Neural progenitor cell (in vitro differentiated cells): ENCODE measurements at regions not wholly inside any gene's neighbourhood (a gene's known extent, or its start where the extent isn't known, plus 50 kb on each side); places are given as distances from the start of the nearest gene placed in this dataset.
"Not testable (repeated sequence)": the region's sequence is repeated elsewhere in the genome, so short reads cannot be mapped to it uniquely, and the experiment has no call there.

Experiments used
- DNase-seq: peaks from one replicate; pipeline ENCODE4 v3.0.0-alpha.2; 2016; ENCODE audit warnings: low spot score
- H2AFZ ChIP-seq: fragments of 200-600 bp; sonication (generic); replicated peaks from 2 replicates; pipeline ENCODE4 v1.6.1; 2016; ENCODE audit warnings: antibody characterized with exemption
- H3F3A ChIP-seq: fragments of 200-600 bp; sonication (generic); 2 replicates; pipeline ENCODE4 v1.6.1; 2016; ENCODE audit warnings: antibody characterized with exemption, low read depth
- H3K27ac ChIP-seq: fragments of 200-600 bp; sonication (generic); 2 replicates; pipeline ENCODE4 v1.5.1; 2016; ENCODE audit warnings: mild to moderate bottlenecking
- H3K27me3 ChIP-seq: fragments of 200-600 bp; sonication (generic); 2 replicates; pipeline ENCODE4 v1.6.1; 2016; ENCODE audit warnings: mild to moderate bottlenecking, moderate library complexity
- H3K36me3 ChIP-seq: fragments of 200-600 bp; sonication (generic); 2 replicates; pipeline ENCODE4 v1.5.1; 2016
- H3K4me1 ChIP-seq: fragments of 200-600 bp; sonication (generic); 2 replicates; pipeline ENCODE4 v1.6.1; 2016; ENCODE audit warnings: mixed run types
- H3K4me2 ChIP-seq: fragments of 200-600 bp; sonication (generic); 2 replicates; pipeline ENCODE4 v1.6.1; 2016
- H3K4me3 ChIP-seq: fragments of 200-600 bp; sonication (generic); 2 replicates; pipeline ENCODE4 v1.5.1; 2016
- H3K79me2 ChIP-seq: fragments of 200-600 bp; sonication (generic); 2 replicates; pipeline ENCODE4 v1.6.1; 2016; ENCODE audit warnings: low read depth
- H3K9ac ChIP-seq: fragments of 200-600 bp; sonication (generic); 2 replicates; pipeline ENCODE4 v1.6.1; 2016
- H3K9me3 ChIP-seq: fragments of 200-600 bp; sonication (generic); 2 replicates; pipeline ENCODE4 v1.5.1; 2016; ENCODE audit warnings: low read depth
- H4K20me1 ChIP-seq: fragments of 200-600 bp; sonication (generic); 2 replicates; pipeline ENCODE4 v1.6.1; 2016; ENCODE audit warnings: low read depth
- H3K27ac Mint-ChIP-seq: 3 replicates; pipeline ENCODE4 v1.8.0; 2021; ENCODE audit warnings: mixed read lengths
- H3K27me3 Mint-ChIP-seq: 2 replicates; pipeline ENCODE4 v1.8.0; 2022; ENCODE audit warnings: low read depth, mild to moderate bottlenecking, inconsistent platforms, moderate library complexity, mixed read lengths; ENCODE audit not compliant: insufficient read depth
- H3K36me3 Mint-ChIP-seq: 3 replicates; pipeline ENCODE4 v1.8.0; 2021; ENCODE audit warnings: mixed read lengths
- H3K4me1 Mint-ChIP-seq: 3 replicates; pipeline ENCODE4 v1.8.0; 2021; ENCODE audit warnings: mixed read lengths
- H3K4me3 Mint-ChIP-seq: 3 replicates; pipeline ENCODE4 v1.8.0; 2021; ENCODE audit warnings: mild to moderate bottlenecking, moderate library complexity, mixed read lengths
- H3K9me3 Mint-ChIP-seq: 3 replicates; pipeline ENCODE4 v1.8.0; 2020; ENCODE audit warnings: mixed read lengths
- EZH2 ChIP-seq: fragments of 200-600 bp; sonication (generic); IDR thresholded peaks from 2 replicates; pipeline ENCODE4 v1.6.1; 2017; ENCODE audit warnings: antibody characterized with exemption, mild to moderate bottlenecking, moderate library complexity
- EZH2phosphoT487 ChIP-seq: fragments of 200-600 bp; sonication (generic); IDR thresholded peaks from 2 replicates; pipeline ENCODE4 v1.6.1; 2017; ENCODE audit warnings: antibody characterized with exemption
- TF ChIP-seq, protein P1 (sequence below): fragments of 200-600 bp; sonication (generic); IDR thresholded peaks from 2 replicates; pipeline ENCODE4 v1.5.1; 2017; ENCODE audit warnings: antibody characterized with exemption, mild to moderate bottlenecking

DNA sequence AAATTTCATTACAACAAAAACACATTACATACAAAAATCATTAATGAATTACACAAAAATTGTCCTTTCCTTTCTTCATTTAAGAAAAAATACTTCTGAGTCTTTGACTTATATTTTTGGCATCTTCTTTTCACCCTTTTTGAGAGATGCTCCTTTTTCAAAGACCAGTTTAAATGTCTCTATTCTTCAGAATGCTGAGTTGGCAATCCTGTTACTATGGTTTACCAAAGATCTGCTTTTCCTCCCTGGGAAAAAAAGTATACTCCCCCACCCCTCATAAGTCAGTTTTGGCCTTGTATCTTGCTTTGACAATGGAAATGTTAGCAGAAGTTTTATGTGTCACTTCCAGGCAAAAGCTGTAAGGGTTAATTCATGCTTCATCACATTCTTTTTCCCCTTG, 198.4 kb upstream of the GRM3 start:
- TF ChIP-seq EZH2phosphoT487, result no peak
- no peak for TF ChIP-seq EZH2
- TF ChIP-seq, protein P1, sequence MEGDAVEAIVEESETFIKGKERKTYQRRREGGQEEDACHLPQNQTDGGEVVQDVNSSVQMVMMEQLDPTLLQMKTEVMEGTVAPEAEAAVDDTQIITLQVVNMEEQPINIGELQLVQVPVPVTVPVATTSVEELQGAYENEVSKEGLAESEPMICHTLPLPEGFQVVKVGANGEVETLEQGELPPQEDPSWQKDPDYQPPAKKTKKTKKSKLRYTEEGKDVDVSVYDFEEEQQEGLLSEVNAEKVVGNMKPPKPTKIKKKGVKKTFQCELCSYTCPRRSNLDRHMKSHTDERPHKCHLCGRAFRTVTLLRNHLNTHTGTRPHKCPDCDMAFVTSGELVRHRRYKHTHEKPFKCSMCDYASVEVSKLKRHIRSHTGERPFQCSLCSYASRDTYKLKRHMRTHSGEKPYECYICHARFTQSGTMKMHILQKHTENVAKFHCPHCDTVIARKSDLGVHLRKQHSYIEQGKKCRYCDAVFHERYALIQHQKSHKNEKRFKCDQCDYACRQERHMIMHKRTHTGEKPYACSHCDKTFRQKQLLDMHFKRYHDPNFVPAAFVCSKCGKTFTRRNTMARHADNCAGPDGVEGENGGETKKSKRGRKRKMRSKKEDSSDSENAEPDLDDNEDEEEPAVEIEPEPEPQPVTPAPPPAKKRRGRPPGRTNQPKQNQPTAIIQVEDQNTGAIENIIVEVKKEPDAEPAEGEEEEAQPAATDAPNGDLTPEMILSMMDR, result no peak
- H3K27me3 ChIP-seq, result no peaks in the 10 kb centered on the region
- H3K4me3 Mint-ChIP-seq, result no peak overlapping the region
- H3K9me3 ChIP-seq, result no peaks in the 10 kb centered on the region
- no peak overlapping the region for H3K27ac Mint-ChIP-seq
- no peak for DNase-seq
- H3K4me2 ChIP-seq, result no peak overlapping the region
- no peak overlapping the region for H2AFZ ChIP-seq
- H3K4me3 ChIP-seq, result no peak overlapping the region
- no peaks in the 10 kb centered on the region for H4K20me1 ChIP-seq
- H3K4me1 ChIP-seq, result no peaks in the 10 kb centered on the region
- no peaks in the 10 kb centered on the region for H3K36me3 ChIP-seq
- no peaks in the 10 kb centered on the region for H3K4me1 Mint-ChIP-seq
- H3F3A ChIP-seq, result no peaks in the 10 kb centered on the region
- H3K27me3 Mint-ChIP-seq, result no peaks in the 10 kb centered on the region
- no peak overlapping the region for H3K9ac ChIP-seq
- H3K27ac ChIP-seq, result no peak overlapping the region
- no peaks in the 10 kb centered on the region for H3K9me3 Mint-ChIP-seq
- no peaks in the 10 kb centered on the region for H3K36me3 Mint-ChIP-seq
- no peaks in the 10 kb centered on the region for H3K79me2 ChIP-seq

DNA sequence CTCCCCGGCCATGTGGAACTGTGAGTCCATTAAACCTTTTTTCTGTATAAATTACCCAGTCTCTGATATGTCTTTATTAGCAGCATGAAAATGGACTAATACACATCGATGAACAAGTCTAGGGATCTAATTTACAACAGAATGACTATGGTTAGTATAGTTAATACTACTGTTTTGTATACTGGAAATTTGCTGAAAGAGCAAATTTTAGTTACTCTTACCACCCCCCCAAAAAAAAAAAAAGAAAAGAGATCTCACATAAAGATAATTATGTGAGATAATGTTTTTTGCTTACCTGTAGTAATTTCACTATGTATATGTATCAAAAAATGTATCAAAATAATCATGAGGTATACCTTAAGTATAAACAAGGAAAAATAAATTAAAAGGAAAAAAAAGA, 199.5 kb upstream of the GRM3 start:
- Mint-ChIP-seq H3K27ac (no peak overlapping the region), H3K36me3 (no peaks in the 10 kb centered on the region), H3K4me1 (no peaks in the 10 kb centered on the region), H3K9me3 (no peaks in the 10 kb centered on the region), H3K27me3 (no peaks in the 10 kb centered on the region), H3K4me3 (no peak overlapping the region)
- Histone ChIP-seq H4K20me1 (no peaks in the 10 kb centered on the region), H3K9ac (no peak overlapping the region), H3K36me3 (no peaks in the 10 kb centered on the region), H3F3A (no peaks in the 10 kb centered on the region), H3K27me3 (no peaks in the 10 kb centered on the region), H3K79me2 (no peaks in the 10 kb centered on the region), H3K27ac (no peak overlapping the region), H3K9me3 (no peaks in the 10 kb centered on the region), H3K4me1 (no peaks in the 10 kb centered on the region), H3K4me3 (no peak overlapping the region), H2AFZ (no peak overlapping the region), H3K4me2 (no peak overlapping the region)
- TF ChIP-seq EZH2 (no peak), EZH2phosphoT487 (no peak)
- TF ChIP-seq, protein P1, result no peak
- DNase-seq, result no peak

DNA sequence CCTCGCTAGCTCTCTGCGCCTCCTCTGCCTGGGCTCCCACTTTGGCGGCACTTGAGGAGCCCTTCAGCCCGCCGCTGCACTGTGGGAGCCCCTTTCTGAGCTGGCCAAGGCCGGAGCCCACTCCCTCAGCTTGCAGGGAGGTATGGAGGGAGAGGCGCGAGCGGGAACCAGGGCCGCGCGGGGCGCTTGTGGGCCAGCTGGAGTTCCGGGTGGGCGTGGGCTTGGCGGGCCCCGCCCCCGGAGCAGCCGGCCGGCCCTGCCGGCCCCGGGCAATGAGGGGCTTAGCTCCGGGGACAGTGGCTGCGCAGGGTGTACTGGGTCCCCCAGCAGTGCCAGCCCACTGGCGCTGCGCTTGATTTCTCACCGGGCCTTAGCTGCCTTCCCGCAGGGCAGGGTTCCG, 203.3 kb upstream of the GRM3 start:
- H3K27ac Mint-ChIP-seq, H2AFZ ChIP-seq, H3K4me3 ChIP-seq, H3K4me2 ChIP-seq, H3K4me1 Mint-ChIP-seq, H3K9me3 Mint-ChIP-seq, H3K9ac ChIP-seq, H3K4me1 ChIP-seq, H3K36me3 ChIP-seq, H3K27ac ChIP-seq, H3F3A ChIP-seq, H3K4me3 Mint-ChIP-seq, H3K27me3 ChIP-seq, H3K9me3 ChIP-seq, H3K36me3 Mint-ChIP-seq, H3K27me3 Mint-ChIP-seq, H4K20me1 ChIP-seq, DNase-seq, H3K79me2 ChIP-seq: not testable (repeated sequence)

DNA sequence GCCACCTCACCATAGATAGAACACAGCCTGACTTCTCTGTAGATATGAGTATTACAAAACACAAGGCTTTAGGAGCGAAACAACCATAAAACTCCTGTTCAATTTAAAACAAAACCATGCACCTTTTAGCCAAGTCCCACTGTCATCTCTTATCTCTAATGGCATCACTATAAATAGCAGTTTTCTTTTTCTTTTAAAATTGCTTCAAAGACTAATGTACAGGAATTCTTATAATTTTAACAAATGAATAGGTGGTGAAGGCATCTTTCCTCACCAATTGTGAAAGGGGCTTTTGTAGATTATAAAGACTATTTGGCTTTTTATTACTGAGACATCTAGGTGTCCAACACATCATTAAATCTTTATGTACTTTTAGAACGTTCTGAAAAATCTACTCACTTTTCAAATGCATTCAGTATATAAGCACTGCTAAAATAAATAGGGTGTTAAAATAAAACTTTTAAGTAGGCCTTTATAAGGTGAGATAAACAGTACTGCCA, 205.7 kb upstream of the GRM3 start:
- no peaks in the 10 kb centered on the region for H3F3A ChIP-seq
- H2AFZ ChIP-seq, result no peak overlapping the region
- no peak overlapping the region for H3K27ac ChIP-seq
- TF ChIP-seq EZH2phosphoT487 (no peak), EZH2 (no peak)
- TF ChIP-seq, protein P1, result no peak
- H3K4me2 ChIP-seq, result no peak overlapping the region
- no peak overlapping the region for H3K4me3 ChIP-seq
- no peaks in the 10 kb centered on the region for H4K20me1 ChIP-seq
- Mint-ChIP-seq H3K27ac (no peak overlapping the region), H3K9me3 (no peaks in the 10 kb centered on the region), H3K36me3 (no peaks in the 10 kb centered on the region), H3K4me1 (no peaks in the 10 kb centered on the region), H3K27me3 (no peaks in the 10 kb centered on the region), H3K4me3 (no peak overlapping the region)
- no peak for DNase-seq
- H3K9ac ChIP-seq, result no peak overlapping the region
- no peaks in the 10 kb centered on the region for H3K79me2 ChIP-seq
- no peaks in the 10 kb centered on the region for H3K36me3 ChIP-seq
- no peaks in the 10 kb centered on the region for H3K27me3 ChIP-seq
- no peaks in the 10 kb centered on the region for H3K4me1 ChIP-seq
- H3K9me3 ChIP-seq, result no peaks in the 10 kb centered on the region
